CD14-positive monocyte (primary cell): ENCODE measurements at regions not wholly inside any gene's neighbourhood (a gene's known extent, or its start where the extent isn't known, plus 50 kb on each side); places are given as distances from the start of the nearest gene placed in this dataset.

Experiments used
- DNase-seq, 3 donors: peaks; one replicate each; pipeline ENCODE4 v3.0.0-alpha.2; 2011 to 2022
- H2AFZ ChIP-seq: 2 replicates; pipeline ENCODE4 v1.6.0; 2012; ENCODE audit warnings: mild to moderate bottlenecking, low read depth, low read length, inconsistent platforms; ENCODE audit not compliant: insufficient read depth, poor library complexity, severe bottlenecking
- H3K27ac ChIP-seq, 2 donors: 1 replicate in 1 of 2; 2 replicates in 1 of 2; pipeline ENCODE4 v1.5.1; 2012 to 2013; ENCODE audit warnings: low read length in 2 of 2, control low read depth in 1 of 2, inconsistent platforms in 1 of 2, low read depth in 1 of 2, mild to moderate bottlenecking in 1 of 2
- H3K27me3 ChIP-seq, 2 donors: one replicate each; pipeline versions ENCODE4 v1.6.0 to v1.6.1; 2011 to 2013; ENCODE audit warnings: low read length in 2 of 2; ENCODE audit not compliant: control insufficient read depth in 2 of 2, insufficient read depth in 2 of 2
- H3K36me3 ChIP-seq, 2 donors: replicated peaks in 1 of 2; 1 replicate in 1 of 2; 2 replicates in 1 of 2; pipeline versions ENCODE4 v1.5.1 to v1.6.1; 2012 to 2013; ENCODE audit warnings: low read length in 2 of 2, control low read depth in 1 of 2, inconsistent platforms in 1 of 2, mild to moderate bottlenecking in 1 of 2; ENCODE audit not compliant: insufficient read depth in 2 of 2, control insufficient read depth in 1 of 2
- H3K4me1 ChIP-seq, 2 donors: 1 replicate in 1 of 2; 2 replicates in 1 of 2; pipeline versions ENCODE4 v1.5.1 to v1.6.1; 2012 to 2013; ENCODE audit warnings: low read length in 2 of 2, control low read depth in 1 of 2, inconsistent platforms in 1 of 2, mild to moderate bottlenecking in 1 of 2, moderate library complexity in 1 of 2; ENCODE audit not compliant: insufficient read depth in 2 of 2, control insufficient read depth in 1 of 2
- H3K4me2 ChIP-seq: replicated peaks from 2 replicates; pipeline ENCODE3; 2012; ENCODE audit warnings: low read length, moderate library complexity, mild to moderate bottlenecking; ENCODE audit not compliant: poor library complexity, severe bottlenecking; ENCODE audit errors: extremely low read depth
- H3K4me3 ChIP-seq, 3 experiments: fragments of 200-600 bp in 1 of 3; sonication (generic) in 1 of 3; replicated peaks in 1 of 3; 1 replicate in 2 of 3; 2 replicates in 1 of 3; pipeline ENCODE4 v1.5.1; 2011 to 2013; ENCODE audit warnings: low read length in 3 of 3, mild to moderate bottlenecking in 3 of 3, control low read depth in 2 of 3, low read depth in 2 of 3, inconsistent platforms in 1 of 3, moderate library complexity in 1 of 3
- H3K79me2 ChIP-seq: 2 replicates; pipeline ENCODE4 v1.6.0; 2012; ENCODE audit warnings: mild to moderate bottlenecking, control low read depth, inconsistent platforms, low read length, moderate library complexity; ENCODE audit not compliant: insufficient read depth
- H3K9ac ChIP-seq: 2 replicates; pipeline ENCODE4 v1.6.0; 2017; ENCODE audit warnings: low read length, mild to moderate bottlenecking; ENCODE audit not compliant: insufficient read depth, poor library complexity, severe bottlenecking
- H3K9me3 ChIP-seq, 2 donors: replicated peaks in 1 of 2; 1 replicate in 1 of 2; 2 replicates in 1 of 2; pipeline versions ENCODE4 v1.5.1 to v1.6.1; 2012 to 2013; ENCODE audit warnings: low read length in 2 of 2, control low read depth in 1 of 2; ENCODE audit not compliant: control insufficient read depth in 1 of 2, insufficient read depth in 1 of 2
- H4K20me1 ChIP-seq: 2 replicates; pipeline ENCODE4 v1.6.0; 2012; ENCODE audit warnings: mild to moderate bottlenecking, low read length, control low read depth, moderate library complexity; ENCODE audit not compliant: insufficient read depth
- H3K27ac Mint-ChIP-seq, 7 donors: one replicate each; pipeline ENCODE4 v1.8.0; 2020; ENCODE audit warnings: mild to moderate bottlenecking in 7 of 7, mixed read lengths in 7 of 7, moderate library complexity in 6 of 7, inconsistent platforms in 2 of 7
- H3K27me3 Mint-ChIP-seq, 3 donors: one replicate each; pipeline ENCODE4 v1.8.0; 2021 to 2022; ENCODE audit warnings: low read depth in 3 of 3, mild to moderate bottlenecking in 3 of 3, mixed read lengths in 3 of 3, moderate library complexity in 3 of 3, inconsistent platforms in 1 of 3
- H3K36me3 Mint-ChIP-seq, 2 donors: one replicate each; pipeline ENCODE4 v1.8.0; 2020; ENCODE audit warnings: mixed read lengths in 2 of 2, inconsistent platforms in 1 of 2, mild to moderate bottlenecking in 1 of 2
- H3K4me1 Mint-ChIP-seq: one replicate; pipeline ENCODE4 v1.8.0; 2020; ENCODE audit warnings: mild to moderate bottlenecking, mixed read lengths
- H3K4me3 Mint-ChIP-seq, 2 donors: one replicate each; pipeline ENCODE4 v1.8.0; 2020; ENCODE audit warnings: mild to moderate bottlenecking in 2 of 2, mixed read lengths in 2 of 2, moderate library complexity in 1 of 2
- H3K9me3 Mint-ChIP-seq, 7 donors: one replicate each; pipeline ENCODE4 v1.8.0; 2020 to 2022; ENCODE audit warnings: mixed read lengths in 7 of 7, mild to moderate bottlenecking in 6 of 7, moderate library complexity in 6 of 7, inconsistent platforms in 2 of 7
- CTCF ChIP-seq: fragments of 200-600 bp; IDR thresholded peaks from one replicate; pipeline ENCODE4 v1.8.0; 2022; ENCODE audit warnings: antibody characterized with exemption, mild to moderate bottlenecking
- WGBS: methylation state at CpG from one replicate; pipeline ENCODE4 v1.1.5; 2013; ENCODE audit warnings: missing lambda C conversion rate; ENCODE audit not compliant: insufficient coverage; 5-methylcytosine and 5-hydroxymethylcytosine counted together
- intact Hi-C, 2 donors: fragments of 100-400 bp; cut with micrococcal nuclease; formaldehyde crosslinking; loops; one replicate each; pipeline versions ENCODE4 v1.15.0 to v1.15.1; 2023

DNA sequence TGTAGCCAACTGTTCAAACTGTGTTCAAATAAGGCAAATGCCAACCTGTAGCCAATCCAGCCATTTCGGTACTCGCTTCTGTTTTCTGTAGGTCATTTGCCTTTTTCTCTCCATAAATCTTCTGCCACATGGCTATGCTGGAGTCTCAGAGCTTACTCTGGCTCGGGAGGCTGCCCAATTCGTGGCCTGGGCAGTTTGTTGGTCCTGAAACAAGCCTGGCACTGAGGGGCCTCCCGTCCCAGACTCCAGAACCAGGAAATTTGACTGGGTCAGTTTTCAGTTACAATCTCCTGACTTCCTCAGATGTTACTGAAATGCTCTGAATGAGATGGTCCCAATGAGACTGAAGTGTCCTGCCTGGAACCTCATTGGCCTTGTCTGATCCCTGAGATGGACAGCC is 120.8 kb upstream of the NPAS2 start:
- intact Hi-C loops: no loop called here
- no peak overlapping the region for H3K4me3 ChIP-seq
- H3K9me3 ChIP-seq: peaks cover 6 to 11% of the 10 kb centered on the region in 2 donors
- Mint-ChIP-seq H3K4me1 (no peaks in the 10 kb centered on the region), H3K27me3 (peaks cover 7 to 14% (median 13%) of the 10 kb centered on the region in 3 donors), H3K27ac (no peak overlapping the region), H3K36me3 (no peaks in the 10 kb centered on the region), H3K9me3 (peaks cover 5 to 35% (median 14%) of the 10 kb centered on the region in 7 donors), H3K4me3 (no peak overlapping the region)
- no peak overlapping the region for H2AFZ ChIP-seq
- no peaks in the 10 kb centered on the region for H3K36me3 ChIP-seq
- no peaks in the 10 kb centered on the region for H3K27me3 ChIP-seq
- DNase-seq: no peak
- H3K9ac ChIP-seq: no peak overlapping the region
- H3K79me2 ChIP-seq: no peaks in the 10 kb centered on the region
- no peaks in the 10 kb centered on the region for H3K4me1 ChIP-seq
- no peak for TF ChIP-seq CTCF
- no peaks in the 10 kb centered on the region for H4K20me1 ChIP-seq
- WGBS: 78% methylated on average over 5 of the region's 5 CpGs
- no peak overlapping the region for H3K4me2 ChIP-seq
- H3K27ac ChIP-seq: no peak overlapping the region

DNA sequence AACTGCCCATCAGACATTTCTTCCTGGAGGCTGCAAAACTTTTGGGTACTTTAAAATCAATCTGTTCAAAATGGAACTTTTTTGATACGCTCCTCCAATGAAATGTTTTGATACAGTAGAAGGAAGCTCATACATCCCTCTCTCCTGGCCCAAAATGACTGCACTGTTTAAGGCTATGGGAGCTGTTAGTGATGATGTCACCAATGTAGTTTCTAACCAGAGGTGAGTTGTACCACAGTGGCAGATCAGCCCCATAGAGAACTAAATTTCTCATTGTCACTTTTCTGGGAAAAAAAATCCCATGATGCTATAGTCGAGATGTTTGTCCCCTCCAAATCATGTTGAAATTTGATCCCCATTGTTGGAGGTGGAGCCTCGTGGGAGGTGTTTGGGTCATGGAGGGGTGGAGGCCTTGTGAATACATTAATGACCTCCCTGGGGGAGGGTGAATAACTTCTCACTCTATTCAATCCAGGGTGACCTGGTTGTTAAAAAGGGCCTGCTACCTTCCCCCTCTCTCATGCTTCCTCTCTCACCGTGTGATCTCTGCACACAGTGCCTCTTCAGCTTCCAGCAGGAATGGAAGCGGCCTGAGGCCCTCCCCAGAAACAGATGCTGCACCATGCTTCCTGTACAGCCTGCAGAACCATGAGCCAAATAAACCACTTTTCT is 117.4 kb upstream of the NPAS2 start:
- no peak overlapping the region for H3K4me3 Mint-ChIP-seq

More for the DNA sequence above, 117.4 kb upstream of the NPAS2 start:
- Histone ChIP-seq H3K79me2 (no peaks in the 10 kb centered on the region), H3K9ac (no peak overlapping the region), H3K27ac (no peak overlapping the region), H3K9me3 (no peaks in the 10 kb centered on the region), H3K4me2 (no peak overlapping the region), H3K4me3 (no peak overlapping the region), H3K36me3 (no peaks in the 10 kb centered on the region), H3K4me1 (no peaks in the 10 kb centered on the region), H3K27me3 (no peaks in the 10 kb centered on the region), H4K20me1 (no peaks in the 10 kb centered on the region), H2AFZ (no peak overlapping the region)
- no peak for DNase-seq
- Mint-ChIP-seq H3K36me3 (no peaks in the 10 kb centered on the region), H3K27me3 (peaks cover 12 to 14% (median 14%) of the 10 kb centered on the region in 3 donors), H3K4me1 (no peaks in the 10 kb centered on the region), H3K9me3 (peaks cover 0 to 15% (median under 1%) of the 10 kb centered on the region in 7 donors), H3K27ac (no peak overlapping the region)
- TF ChIP-seq CTCF: no peak
- WGBS: 70% methylated on average over 2 of the region's 5 CpGs
- intact Hi-C loops: no loop called here
